ENCODE measurements at regions not wholly inside any gene's neighbourhood (a gene's known extent, or its start where the extent isn't known, plus 50 kb on each side); places are given as distances from the start of the nearest gene placed in this dataset.

DNA sequence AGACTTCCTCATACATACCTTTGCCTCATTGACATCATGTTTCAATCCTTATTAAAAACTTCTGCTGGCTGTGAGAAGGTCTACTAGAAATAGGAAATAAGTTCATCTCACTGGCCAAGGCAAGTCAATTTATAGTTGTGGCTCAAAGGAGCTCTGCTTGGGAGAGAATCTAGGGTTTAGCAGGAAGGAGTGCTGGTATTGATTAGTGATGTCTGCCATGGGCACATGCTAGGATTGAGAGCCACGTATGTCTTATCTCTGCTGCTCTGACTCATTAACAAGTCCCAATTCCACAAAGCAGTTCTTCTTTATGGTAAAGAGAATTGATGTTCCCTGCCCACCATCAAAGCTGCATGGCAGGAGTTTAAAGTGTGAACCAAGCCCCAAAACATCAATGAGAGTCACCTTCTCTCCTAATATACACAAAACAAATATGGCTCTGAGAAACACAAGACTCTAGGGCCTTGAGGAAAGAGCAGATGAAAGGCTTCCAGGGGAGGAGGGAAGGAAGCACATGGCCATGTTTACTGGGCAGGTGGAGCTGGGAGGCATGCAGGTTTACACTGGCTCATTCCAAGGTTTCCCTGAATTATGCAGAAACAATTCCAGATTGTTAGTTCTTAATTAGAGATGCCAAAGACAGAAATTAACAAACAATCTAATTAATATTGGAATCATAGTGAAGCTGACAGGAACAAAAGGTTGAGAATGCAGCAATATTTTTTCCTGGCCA lies 931.9 kb upstream of the TMEM132C start:
- Histone ChIP-seq H3K27me3 (ENCODE audit: insufficient read depth, low read depth, severe bottlenecking) (no peaks in the 10 kb centered on the region), H3K4me3 (ENCODE audit: low read depth, low read length) (no peak overlapping the region), H3K36me3 (no peaks in the 10 kb centered on the region), H3K27ac (no peak overlapping the region), H3K9me3 (ENCODE audit: severe bottlenecking) (no peaks in the 10 kb centered on the region)
- DNase-seq, result no peak
- TF ChIP-seq CTCF (IDR thresholded peaks at IDR 0.05; ENCODE audit: low read depth, low read length), result no peak

DNA sequence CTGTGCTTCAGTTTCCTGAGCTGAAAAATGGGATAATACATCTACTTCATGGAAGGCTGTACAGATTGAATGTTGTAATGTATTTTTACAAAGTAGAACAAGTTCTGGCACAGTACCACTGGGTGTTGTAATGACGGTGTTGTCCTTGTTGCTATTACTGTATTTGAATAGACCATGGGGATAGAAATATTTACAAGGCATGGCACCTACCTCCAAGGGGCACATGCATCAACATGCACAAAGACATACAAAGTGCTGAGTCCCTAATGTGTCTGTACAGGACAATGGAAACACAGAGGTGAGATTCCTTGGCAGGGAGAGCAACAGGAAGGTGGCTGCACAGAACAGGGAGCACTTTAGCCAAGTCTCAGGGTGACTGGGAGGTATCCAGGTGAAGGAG lies 930.6 kb upstream of the TMEM132C start:
- Histone ChIP-seq H3K4me3 (ENCODE audit: low read depth, low read length) (no peak overlapping the region), H3K27me3 (ENCODE audit: insufficient read depth, low read depth, severe bottlenecking) (no peaks in the 10 kb centered on the region), H3K9me3 (ENCODE audit: severe bottlenecking) (no peaks in the 10 kb centered on the region), H3K27ac (no peak overlapping the region), H3K36me3 (no peaks in the 10 kb centered on the region)
- TF ChIP-seq CTCF (IDR thresholded peaks at IDR 0.05; ENCODE audit: low read depth, low read length), result no peak
- DNase-seq, result no peak

GRCh38 chr12:127339065-127339464 lies 927.9 kb upstream of the TMEM132C start:
- H3K27ac ChIP-seq, result no peak overlapping the region
- no peaks in the 10 kb centered on the region for H3K36me3 ChIP-seq
- no peak overlapping the region for H3K4me3 ChIP-seq (ENCODE audit: low read depth, low read length)
- no peak for DNase-seq
- H3K27me3 ChIP-seq (ENCODE audit: insufficient read depth, low read depth, severe bottlenecking), result no peaks in the 10 kb centered on the region
- no peaks in the 10 kb centered on the region for H3K9me3 ChIP-seq (ENCODE audit: severe bottlenecking)
- TF ChIP-seq CTCF (IDR thresholded peaks at IDR 0.05; ENCODE audit: low read depth, low read length), result no peak

GRCh38 chr12:127340381-127340780 lies 926.6 kb upstream of the TMEM132C start:
- TF ChIP-seq CTCF (IDR thresholded peaks at IDR 0.05; ENCODE audit: low read depth, low read length), result no peak

GRCh38 chr12:127342861-127343260 lies 924.1 kb upstream of the TMEM132C start:
- no peak for TF ChIP-seq CTCF (IDR thresholded peaks at IDR 0.05; ENCODE audit: low read depth, low read length)
- H3K9me3 ChIP-seq (ENCODE audit: severe bottlenecking), result no peaks in the 10 kb centered on the region
- no peak for DNase-seq
- H3K4me3 ChIP-seq (ENCODE audit: low read depth, low read length), result no peak overlapping the region
- no peaks in the 10 kb centered on the region for H3K36me3 ChIP-seq
- no peaks in the 10 kb centered on the region for H3K27me3 ChIP-seq (ENCODE audit: insufficient read depth, low read depth, severe bottlenecking)
- H3K27ac ChIP-seq, result no peak overlapping the region

More at GRCh38 chr12:127340381-127340780, 926.6 kb upstream of the TMEM132C start:
- Histone ChIP-seq H3K4me3 (ENCODE audit: low read depth, low read length) (no peak overlapping the region), H3K9me3 (ENCODE audit: severe bottlenecking) (no peaks in the 10 kb centered on the region), H3K27ac (no peak overlapping the region), H3K36me3 (no peaks in the 10 kb centered on the region), H3K27me3 (ENCODE audit: insufficient read depth, low read depth, severe bottlenecking) (no peaks in the 10 kb centered on the region)
- DNase-seq, result no peak

GRCh38 chr12:127343940-127344339 lies 923.0 kb upstream of the TMEM132C start:
- no peak overlapping the region for H3K27ac ChIP-seq
- DNase-seq, result no peak
- H3K27me3 ChIP-seq (ENCODE audit: insufficient read depth, low read depth, severe bottlenecking), result no peaks in the 10 kb centered on the region
- H3K9me3 ChIP-seq (ENCODE audit: severe bottlenecking), result no peaks in the 10 kb centered on the region
- H3K4me3 ChIP-seq (ENCODE audit: low read depth, low read length), result no peak overlapping the region
- no peak for TF ChIP-seq CTCF (IDR thresholded peaks at IDR 0.05; ENCODE audit: low read depth, low read length)
- H3K36me3 ChIP-seq, result no peaks in the 10 kb centered on the region
